AG10803 (cell line): ENCODE measurements at regions not wholly inside any gene's neighbourhood (a gene's known extent, or its start where the extent isn't known, plus 50 kb on each side); places are given as distances from the start of the nearest gene placed in this dataset.

ENCODE experiments used
- DNase-seq: peaks from one replicate; pipeline ENCODE4 v3.0.0; 2010; ENCODE audit warnings: low read depth
- H3K4me3 ChIP-seq: 2 replicates; pipeline ENCODE4 v1.5.1; 2011; ENCODE audit warnings: mild to moderate bottlenecking, low read length, control low read depth
- CTCF ChIP-seq: conservative IDR thresholded peaks from 2 replicates; pipeline ENCODE4 v1.5.1; 2011; ENCODE audit warnings: mild to moderate bottlenecking, low read length, control low read depth, inconsistent platforms

- TF ChIP-seq CTCF, result no peak
- no peak overlapping the region for H3K4me3 ChIP-seq
These were observed 101.9 kb upstream of the CXCL14 start for GRCh38 chr5:135680713-135681112.

GRCh38 chr5:135678640-135679268 lies 100.0 kb upstream of the CXCL14 start:
- no peak for TF ChIP-seq CTCF
- DNase-seq, result no peak
- no peak overlapping the region for H3K4me3 ChIP-seq

More at GRCh38 chr5:135680713-135681112, 101.9 kb upstream of the CXCL14 start:
- no peak for DNase-seq

- no peak overlapping the region for H3K4me3 ChIP-seq
- no peak for DNase-seq
- TF ChIP-seq CTCF, result no peak
These were observed 93.2 kb upstream of the CXCL14 start for GRCh38 chr5:135671966-135672365.

- DNase-seq, result no peak
- no peak for TF ChIP-seq CTCF
- no peak overlapping the region for H3K4me3 ChIP-seq
These were observed 92.4 kb upstream of the CXCL14 start for GRCh38 chr5:135671052-135671705.

GRCh38 chr5:135670588-135670987 lies 91.8 kb upstream of the CXCL14 start:
- no peak overlapping the region for H3K4me3 ChIP-seq
- TF ChIP-seq CTCF, result no peak
- no peak for DNase-seq

GRCh38 chr5:135669416-135669815 lies 90.6 kb upstream of the CXCL14 start:
- DNase-seq, result no peak
- no peak for TF ChIP-seq CTCF
- H3K4me3 ChIP-seq, result no peak overlapping the region

- DNase-seq, result no peak
- no peak overlapping the region for H3K4me3 ChIP-seq
- TF ChIP-seq CTCF, result no peak
These were observed 88.9 kb upstream of the CXCL14 start for GRCh38 chr5:135667673-135668072.
